PFSK-1 (cell line): ENCODE measurements at regions not wholly inside any gene's neighbourhood (a gene's known extent, or its start where the extent isn't known, plus 50 kb on each side); places are given as distances from the start of the nearest gene placed in this dataset.

Experiments
- FOXP2 ChIP-seq: optimal IDR thresholded peaks from 2 replicates; pipeline ENCODE3; 2011; ENCODE audit warnings: borderline replicate concordance, control low read depth, inconsistent platforms; ENCODE audit not compliant: insufficient read depth; ENCODE audit errors: extremely low read length, extremely low read depth
- POLR2AphosphoS5 ChIP-seq: IDR thresholded peaks from 2 replicates; pipeline ENCODE4 v1.6.1; 2012; ENCODE audit warnings: low read depth, mild to moderate bottlenecking, control low read depth, low read length, moderate library complexity
- REST ChIP-seq, 2 experiments: IDR thresholded peaks; 2 replicates each; pipeline versions ENCODE4 v1.6.1 to v1.8.0; 2011 to 2012; ENCODE audit warnings: low read depth in 2 of 2, low read length in 2 of 2, control low read depth in 1 of 2, inconsistent platforms in 1 of 2, mild to moderate bottlenecking in 1 of 2, moderate library complexity in 1 of 2; ENCODE audit not compliant: insufficient read depth in 1 of 2
- SIN3A ChIP-seq: IDR thresholded peaks from 2 replicates; pipeline ENCODE4 v1.6.1; 2012; ENCODE audit warnings: mild to moderate bottlenecking, low read length, moderate library complexity, borderline replicate concordance; ENCODE audit not compliant: insufficient read depth
- TAF1 ChIP-seq: IDR thresholded peaks from 2 replicates; pipeline ENCODE4 v1.6.1; 2012; ENCODE audit warnings: low read length, control low read depth, borderline replicate concordance; ENCODE audit not compliant: insufficient read depth

- TF ChIP-seq TAF1 = no peak
- TF ChIP-seq SIN3A = no peak
- TF ChIP-seq POLR2AphosphoS5 = no peak
- no peak for TF ChIP-seq FOXP2
- TF ChIP-seq REST (IDR thresholded peaks at IDR 0.05; ENCODE audit: insufficient read depth in 1 of 2, low read depth in 2 of 2, low read length in 2 of 2) = no peak
Observed at GRCh38 chr3:161875483-161875882, 378.9 kb downstream of the OTOL1 start.

- TF ChIP-seq POLR2AphosphoS5 (no peak), FOXP2 (no peak), SIN3A (no peak), REST (IDR thresholded peaks at IDR 0.05; ENCODE audit: insufficient read depth in 1 of 2, low read depth in 2 of 2, low read length in 2 of 2) (no peak), TAF1 (no peak)
Observed at GRCh38 chr3:161879470-161879869, 382.9 kb downstream of the OTOL1 start.

GRCh38 chr3:161884830-161885229 lies 388.2 kb downstream of the OTOL1 start:
- TF ChIP-seq TAF1 (no peak), REST (IDR thresholded peaks at IDR 0.05; ENCODE audit: insufficient read depth in 1 of 2, low read depth in 2 of 2, low read length in 2 of 2) (no peak), POLR2AphosphoS5 (no peak), FOXP2 (no peak), SIN3A (no peak)

- TF ChIP-seq POLR2AphosphoS5 (peak; percentile 65), SIN3A (0 out of 2 replicates have a peak, but pooled peaks have one; percentile 56), TAF1 (peak; percentile 38; the same call in 1 of the 2 replicates), REST (IDR thresholded peaks at IDR 0.05; ENCODE audit: insufficient read depth in 1 of 2, low read depth in 2 of 2, low read length in 2 of 2) (peak in 1 of 2 experiments; percentile 63; a peak in 2 of 4 replicates), FOXP2 (peak; percentile 100)
Observed at GRCh38 chr3:161890147-161890625, 393.6 kb downstream of the OTOL1 start.

GRCh38 chr3:161893972-161894371 lies 397.4 kb downstream of the OTOL1 start:
- TF ChIP-seq FOXP2 (no peak), REST (IDR thresholded peaks at IDR 0.05; ENCODE audit: insufficient read depth in 1 of 2, low read depth in 2 of 2, low read length in 2 of 2) (no peak), SIN3A (no peak), POLR2AphosphoS5 (no peak), TAF1 (no peak)
